OCI-LY3 (cell line): ENCODE measurements at regions not wholly inside any gene's neighbourhood (a gene's known extent, or its start where the extent isn't known, plus 50 kb on each side); places are given as distances from the start of the nearest gene placed in this dataset.

Source experiments
- EZH2phosphoT487 ChIP-seq: fragments of 200-600 bp; shearing (Covaris generic); IDR thresholded peaks from 2 replicates; pipeline ENCODE4 v1.6.1; 2018; ENCODE audit warnings: antibody characterized with exemption, mixed run types, low read depth
- TF ChIP-seq, protein P1 (sequence below): fragments of 200-600, 300-600 bp; sonication (generic); IDR thresholded peaks from 2 replicates; pipeline ENCODE4 v1.5.1; 2014; ENCODE audit warnings: antibody characterized with exemption, low read length, low read depth

GRCh38 chr2:8271461-8271860, 410.4 kb upstream of the ID2 start:
- TF ChIP-seq, protein P1, sequence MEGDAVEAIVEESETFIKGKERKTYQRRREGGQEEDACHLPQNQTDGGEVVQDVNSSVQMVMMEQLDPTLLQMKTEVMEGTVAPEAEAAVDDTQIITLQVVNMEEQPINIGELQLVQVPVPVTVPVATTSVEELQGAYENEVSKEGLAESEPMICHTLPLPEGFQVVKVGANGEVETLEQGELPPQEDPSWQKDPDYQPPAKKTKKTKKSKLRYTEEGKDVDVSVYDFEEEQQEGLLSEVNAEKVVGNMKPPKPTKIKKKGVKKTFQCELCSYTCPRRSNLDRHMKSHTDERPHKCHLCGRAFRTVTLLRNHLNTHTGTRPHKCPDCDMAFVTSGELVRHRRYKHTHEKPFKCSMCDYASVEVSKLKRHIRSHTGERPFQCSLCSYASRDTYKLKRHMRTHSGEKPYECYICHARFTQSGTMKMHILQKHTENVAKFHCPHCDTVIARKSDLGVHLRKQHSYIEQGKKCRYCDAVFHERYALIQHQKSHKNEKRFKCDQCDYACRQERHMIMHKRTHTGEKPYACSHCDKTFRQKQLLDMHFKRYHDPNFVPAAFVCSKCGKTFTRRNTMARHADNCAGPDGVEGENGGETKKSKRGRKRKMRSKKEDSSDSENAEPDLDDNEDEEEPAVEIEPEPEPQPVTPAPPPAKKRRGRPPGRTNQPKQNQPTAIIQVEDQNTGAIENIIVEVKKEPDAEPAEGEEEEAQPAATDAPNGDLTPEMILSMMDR = no peak
- no peak for TF ChIP-seq EZH2phosphoT487
